Hindlimb muscle (tissue), 1 donor: ENCODE measurements at regions not wholly inside any gene's neighbourhood (a gene's known extent, or its start where the extent isn't known, plus 50 kb on each side); places are given as distances from the start of the nearest gene placed in this dataset.

ENCODE experiments used
- DNase-seq: peaks from one replicate; pipeline ENCODE4 v3.0.0-alpha.2; 2013

DNA sequence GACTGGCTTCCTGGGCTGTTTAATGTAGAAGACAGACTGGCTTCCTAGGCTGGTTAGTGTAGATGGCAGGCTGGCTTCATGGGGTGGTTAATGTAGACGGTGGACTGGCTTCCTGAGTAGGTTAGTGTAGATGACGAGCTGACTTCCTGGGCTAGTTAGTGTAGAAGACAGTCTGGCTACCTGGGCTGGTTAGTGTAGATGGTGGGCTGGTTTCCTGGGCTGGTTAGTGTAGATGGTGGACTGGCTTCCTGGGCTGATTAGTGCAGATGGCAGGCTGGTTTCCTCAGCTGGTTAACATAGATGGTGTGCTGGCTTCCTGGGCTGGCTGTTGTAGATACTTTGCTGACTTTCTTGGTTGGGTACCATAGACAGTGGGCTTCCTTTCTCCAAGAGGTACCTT is 122.9 kb upstream of the PPP2R2D start:
- no peak for DNase-seq

DNA sequence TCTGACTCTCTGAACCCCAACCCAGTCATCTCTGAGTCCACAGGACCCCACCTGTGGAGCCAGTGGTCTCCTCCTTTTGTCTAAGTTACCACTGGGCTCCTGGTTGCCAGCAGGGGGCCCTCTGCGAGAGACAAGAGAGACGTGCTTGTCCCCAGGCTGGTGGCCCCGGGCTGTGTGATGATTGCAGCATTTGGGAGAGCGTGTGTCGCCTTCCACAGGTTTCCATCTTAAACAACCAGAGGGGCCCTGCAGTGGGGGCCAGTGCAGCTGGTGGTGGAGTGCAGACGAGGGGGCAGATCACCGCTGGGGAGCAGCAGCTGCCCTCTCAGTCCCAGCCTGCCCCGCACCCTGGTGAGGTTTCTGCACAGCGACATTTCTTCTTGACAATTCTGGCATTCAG is 122.4 kb upstream of the PPP2R2D start:
- no peak for DNase-seq

DNA sequence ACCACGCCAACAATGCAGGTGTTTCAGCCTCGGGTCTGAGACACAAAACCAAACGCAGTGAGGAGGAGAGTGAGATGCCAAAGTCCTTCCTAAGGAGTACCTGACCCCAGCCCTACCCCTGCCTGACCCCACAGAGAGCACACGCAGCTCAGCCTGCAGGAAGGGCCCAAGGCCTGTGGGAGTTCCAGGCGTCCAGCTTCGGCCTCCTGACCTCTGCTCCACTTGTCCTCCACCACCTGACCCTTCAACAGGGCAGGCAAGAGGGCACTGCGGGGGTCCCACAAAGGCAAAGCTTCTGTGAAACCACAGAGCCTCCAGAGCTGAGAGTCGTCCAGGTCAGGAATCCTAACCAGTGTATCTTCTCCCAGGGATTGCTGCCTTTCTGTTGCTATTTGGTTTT is 122.0 kb upstream of the PPP2R2D start:
- DNase-seq = no peak

DNA sequence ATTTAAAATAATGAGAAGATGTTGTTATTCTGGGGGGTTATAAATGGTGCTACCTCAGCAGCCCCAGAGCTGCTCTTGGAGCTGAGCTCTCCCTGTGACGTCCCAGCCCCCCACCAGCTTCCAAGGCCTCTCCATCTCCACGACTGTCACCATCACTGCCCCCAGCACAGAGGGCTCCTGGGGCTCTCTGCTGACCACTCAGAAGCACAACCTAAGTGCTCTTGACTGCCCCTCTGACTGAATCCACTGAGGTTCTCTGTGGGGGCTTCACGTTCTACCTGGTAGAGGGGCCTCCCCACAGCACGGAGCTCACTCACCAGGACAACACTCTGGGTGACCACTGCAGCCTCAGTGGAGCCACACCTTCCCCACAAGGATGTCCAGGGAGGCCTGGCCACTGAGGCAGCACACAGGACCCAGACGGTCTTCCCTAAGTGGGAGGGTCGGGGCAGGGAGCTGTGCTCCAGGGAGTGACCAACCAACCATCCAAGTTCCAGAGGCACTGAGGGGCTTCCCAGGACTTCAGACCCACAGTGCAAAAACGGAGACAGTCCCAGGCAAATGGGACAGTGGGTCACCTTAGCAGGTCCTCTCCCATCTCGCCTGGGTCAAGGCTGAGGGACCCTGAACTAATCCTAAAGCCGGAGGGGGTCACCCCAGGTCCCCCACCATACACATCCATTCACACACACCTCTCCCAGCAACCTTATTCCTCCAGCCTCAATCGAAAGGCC is 121.0 kb upstream of the PPP2R2D start:
- DNase-seq = no peak

DNA sequence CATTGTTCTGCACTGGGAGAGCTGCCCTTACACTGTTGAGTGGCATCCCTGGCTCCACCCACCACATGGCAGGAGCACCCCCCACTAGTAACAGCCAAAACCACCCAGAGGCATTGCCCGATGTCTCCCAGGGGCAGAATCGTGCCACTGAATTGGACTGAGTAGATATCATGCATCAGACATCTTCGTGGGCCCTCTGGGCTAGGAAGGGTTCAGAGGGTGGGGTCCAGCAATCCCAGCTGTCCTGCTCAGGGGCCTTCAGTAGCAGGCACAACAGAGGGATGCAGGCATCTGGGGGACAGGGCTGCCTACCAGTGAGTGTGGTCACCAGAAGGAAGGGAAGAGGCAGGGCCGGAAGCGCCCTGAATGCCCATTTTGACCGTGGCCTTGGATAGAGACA is 119.7 kb upstream of the PPP2R2D start:
- no peak for DNase-seq

DNA sequence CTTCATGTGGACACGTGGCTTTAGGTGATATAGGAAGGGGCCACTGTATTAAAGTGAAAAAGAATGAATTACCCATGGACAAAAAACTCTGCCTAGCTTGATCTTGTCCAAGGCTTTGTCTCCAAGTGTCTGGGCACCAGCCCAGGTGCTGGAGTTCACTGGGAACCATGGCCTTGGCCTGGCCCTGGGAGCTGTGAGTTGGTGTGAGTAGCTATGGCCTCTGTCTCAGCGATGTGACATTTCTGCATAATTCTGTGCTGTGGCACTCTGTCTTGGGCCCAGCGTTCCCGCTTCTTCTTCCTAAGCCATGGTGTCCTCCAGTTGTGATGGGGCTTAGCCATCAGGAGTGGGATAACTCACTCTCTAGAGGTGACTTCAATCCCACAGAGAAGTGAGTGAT is 119.0 kb upstream of the PPP2R2D start:
- no peak for DNase-seq

DNA sequence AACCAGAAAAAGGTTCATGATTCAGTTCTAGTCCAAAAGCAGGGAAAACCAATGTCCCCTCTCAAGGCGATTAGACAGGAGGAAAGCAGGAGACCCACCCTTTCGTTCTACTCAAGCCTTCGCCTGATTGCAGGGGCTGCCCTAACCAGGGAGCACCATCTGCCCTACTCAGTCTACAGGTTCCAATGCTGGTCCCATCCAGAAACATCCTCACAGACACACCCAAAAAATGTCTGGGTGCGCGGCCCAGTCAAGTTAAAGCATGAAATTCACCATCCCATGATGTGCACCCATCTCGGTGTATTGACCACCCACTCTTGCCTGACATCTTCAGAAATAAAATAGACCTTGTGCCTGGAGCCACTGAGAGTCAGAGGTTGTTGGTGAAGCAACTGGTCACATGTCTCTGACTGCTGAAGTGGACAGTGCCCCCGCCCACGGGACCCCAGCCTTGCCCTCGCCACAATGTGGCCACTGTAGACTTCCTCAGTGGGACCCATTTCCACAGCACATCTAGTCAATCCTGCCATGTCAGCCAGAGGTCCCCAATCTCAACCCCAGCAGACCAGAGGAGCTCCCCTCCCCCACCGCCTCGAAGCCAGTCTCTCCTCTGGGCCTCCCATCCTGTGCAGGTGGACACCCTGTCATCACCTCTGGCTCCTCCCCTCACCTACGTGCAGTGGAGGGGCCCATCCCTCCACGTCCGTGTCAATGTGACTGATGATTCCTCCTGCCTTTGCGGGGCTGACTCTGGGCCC is 116.3 kb upstream of the PPP2R2D start:
- no peak for DNase-seq

DNA sequence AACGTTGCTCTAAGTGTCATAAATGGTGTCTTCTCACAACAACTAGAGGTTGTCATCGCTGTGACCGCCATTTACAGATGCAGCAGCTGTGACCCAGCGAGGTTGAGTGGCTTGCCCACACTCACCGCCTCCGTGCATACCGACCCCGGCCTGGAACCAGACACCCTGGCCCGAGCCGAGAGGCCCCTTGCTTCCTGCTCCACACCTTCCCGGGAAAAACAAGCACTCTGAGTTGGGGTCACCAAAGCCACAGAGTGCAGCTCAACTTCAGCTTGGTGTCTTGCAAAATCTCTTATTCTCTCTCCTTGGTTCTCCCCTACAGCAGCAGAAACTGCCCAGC is 115.7 kb upstream of the PPP2R2D start:
- DNase-seq = no peak

DNA sequence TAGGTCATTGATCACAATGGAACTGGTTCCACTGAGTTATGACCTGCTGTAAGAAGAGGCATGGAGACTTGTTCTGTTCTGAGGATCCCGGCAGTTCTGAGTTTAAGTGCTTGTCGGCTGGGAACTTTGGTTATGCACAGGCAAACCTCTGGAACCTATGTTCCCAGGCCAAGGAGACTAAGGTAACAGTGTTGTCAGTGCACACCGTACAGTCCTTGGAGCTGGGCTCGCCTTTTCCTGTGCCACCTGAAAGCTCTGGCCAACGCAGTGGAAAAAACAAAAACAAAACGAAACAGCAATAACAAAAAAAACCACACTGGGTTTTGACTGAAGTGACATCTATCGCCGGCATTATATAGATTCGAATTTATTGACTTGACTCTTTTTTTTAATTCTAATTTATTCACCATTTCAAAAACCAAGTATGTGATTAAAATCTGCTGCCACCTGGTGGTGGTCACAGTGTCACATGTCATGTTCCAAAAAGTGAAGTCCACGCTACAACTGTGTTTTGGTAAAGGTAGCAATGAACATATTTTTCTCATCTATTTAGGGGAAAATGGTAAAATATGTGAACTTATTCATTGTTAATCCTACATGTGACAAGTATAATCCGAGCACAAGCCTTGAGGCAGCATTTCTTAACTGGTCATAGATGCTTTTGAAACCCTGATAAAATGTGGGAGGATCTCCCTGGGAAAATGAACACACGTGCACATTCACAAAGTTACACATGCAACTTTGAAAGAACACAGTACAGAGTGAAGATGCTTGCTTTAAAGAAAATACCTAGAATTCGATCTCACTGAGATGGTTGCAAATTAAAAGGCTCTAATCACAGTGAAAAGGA is 113.8 kb upstream of the PPP2R2D start:
- DNase-seq = peak; percentile 52

DNA sequence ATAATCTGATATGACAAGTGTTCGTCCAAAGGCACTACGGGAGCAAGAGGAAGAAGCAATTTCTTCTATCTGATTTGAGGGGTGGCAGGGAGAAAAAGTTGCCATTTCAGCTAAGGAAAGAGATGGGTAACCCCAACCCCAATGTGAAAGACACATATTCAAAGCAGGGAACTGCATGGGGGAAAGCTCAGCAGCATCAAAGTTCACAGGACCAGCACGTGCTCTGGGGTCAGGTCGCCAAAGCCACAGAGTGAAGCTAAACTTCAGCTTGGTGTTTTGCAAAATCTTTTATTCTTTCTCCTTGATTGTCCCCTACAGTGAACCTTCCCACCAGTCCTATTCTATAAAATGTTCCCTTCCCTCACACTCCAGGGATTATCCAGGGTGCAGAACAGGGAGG is 112.8 kb upstream of the PPP2R2D start:
- no peak for DNase-seq

DNA sequence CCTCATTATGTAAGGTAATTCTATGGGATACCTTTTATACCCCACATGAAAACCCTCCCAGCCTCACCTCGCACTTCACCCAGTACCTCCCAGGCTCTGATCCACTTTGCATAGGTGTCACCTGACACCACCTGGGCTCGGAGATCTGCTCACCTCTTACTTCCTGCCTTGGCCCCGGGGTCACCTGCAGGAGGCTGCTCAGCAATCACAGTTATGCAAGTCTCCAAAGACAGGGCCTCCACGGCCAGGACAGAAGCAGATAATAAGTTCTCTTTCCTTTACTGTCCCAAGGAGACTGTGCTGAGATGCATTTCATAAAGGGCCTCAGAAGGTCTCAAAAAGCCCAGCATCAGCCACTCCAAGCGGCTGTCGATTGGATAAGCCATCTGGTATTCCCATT is 112.4 kb upstream of the PPP2R2D start:
- no peak for DNase-seq

DNA sequence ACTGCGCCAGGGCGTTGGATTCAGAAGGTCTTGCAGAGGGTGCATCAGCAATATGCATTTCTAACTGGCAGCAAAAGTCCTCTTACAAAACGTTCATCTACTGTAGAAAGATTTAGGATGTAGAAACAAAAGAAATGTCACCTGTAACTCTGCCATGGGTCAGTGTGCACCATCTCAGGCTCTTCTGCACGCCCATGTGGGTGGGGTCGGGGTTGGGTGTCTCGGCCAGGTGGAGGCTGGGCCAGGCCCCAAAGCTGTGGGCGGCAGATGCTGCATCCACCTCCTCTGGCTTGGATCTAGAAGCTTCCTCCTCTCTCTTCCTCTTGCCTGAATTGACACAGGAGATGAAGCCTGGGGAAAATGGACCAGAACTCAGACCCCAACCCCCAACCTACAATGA is 111.3 kb upstream of the PPP2R2D start:
- no peak for DNase-seq

DNA sequence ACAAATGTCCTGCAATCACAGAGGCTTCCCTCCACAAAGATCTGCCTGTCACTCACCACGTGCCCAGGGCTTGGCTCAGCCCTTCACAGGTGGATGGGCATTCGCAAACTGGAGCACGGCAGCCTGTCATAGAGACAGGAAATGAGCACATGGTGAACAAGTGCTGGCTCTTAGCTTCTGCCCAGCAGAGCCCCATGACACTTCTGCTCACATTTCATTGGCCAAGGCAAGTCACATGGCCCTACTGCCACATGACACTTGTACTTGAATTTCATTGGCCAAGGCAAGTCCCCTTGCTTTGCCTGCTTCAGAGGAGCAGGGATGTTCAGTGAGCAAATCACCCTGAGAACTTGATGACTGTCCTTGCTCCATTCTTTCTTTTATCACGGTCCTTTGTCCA is 110.8 kb upstream of the PPP2R2D start:
- no peak for DNase-seq

DNA sequence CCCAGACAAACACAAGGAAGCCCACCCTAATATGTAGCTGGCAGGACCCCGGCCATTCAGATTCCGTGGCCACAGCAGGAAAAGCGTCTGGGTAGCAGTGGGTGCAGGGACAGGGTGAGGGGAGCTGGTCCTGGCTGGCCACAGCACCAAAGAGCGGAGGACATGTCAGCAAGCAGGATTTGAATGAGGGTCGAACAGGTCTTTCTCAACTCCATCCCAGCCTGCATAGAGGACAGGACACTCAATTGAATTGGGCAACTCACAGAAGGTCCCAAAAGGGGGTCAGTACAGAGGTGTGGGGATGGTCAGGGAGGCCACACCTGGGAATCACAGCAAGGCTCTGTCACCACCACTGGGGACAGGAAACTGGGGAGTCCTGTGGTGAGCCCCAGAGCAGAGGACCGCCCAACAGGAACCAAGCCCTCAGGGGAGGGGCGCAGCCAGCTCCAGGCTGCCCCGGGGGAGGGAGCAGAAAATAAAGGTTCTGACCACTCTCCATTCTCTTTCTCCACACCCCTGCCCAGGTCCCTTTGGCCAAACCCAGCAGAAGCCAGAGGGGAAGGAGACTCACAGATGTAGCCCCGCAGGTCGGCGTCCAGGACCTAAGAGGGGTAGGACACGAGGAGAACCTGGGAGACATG is 108.7 kb upstream of the PPP2R2D start:
- DNase-seq = no peak

DNA sequence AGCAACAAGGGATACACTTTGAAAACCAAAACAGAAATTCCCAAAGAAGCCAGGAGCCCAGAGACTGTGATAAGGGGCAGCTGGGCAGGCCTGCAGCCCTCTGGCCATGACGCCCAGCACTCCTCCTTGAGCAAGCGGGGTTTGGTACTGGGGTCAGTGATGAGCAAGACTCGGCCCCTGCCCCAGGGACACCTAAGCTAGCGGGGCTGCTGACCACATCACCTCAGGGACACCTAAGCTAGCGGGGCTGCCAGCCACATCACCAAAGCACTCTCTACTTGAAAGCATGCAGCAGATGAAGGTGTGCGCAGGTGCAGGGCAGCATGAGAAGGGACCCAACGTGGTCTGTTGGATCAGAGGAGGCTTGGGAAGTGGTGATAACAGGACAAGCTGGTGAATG is 108.0 kb upstream of the PPP2R2D start:
- DNase-seq = no peak

DNA sequence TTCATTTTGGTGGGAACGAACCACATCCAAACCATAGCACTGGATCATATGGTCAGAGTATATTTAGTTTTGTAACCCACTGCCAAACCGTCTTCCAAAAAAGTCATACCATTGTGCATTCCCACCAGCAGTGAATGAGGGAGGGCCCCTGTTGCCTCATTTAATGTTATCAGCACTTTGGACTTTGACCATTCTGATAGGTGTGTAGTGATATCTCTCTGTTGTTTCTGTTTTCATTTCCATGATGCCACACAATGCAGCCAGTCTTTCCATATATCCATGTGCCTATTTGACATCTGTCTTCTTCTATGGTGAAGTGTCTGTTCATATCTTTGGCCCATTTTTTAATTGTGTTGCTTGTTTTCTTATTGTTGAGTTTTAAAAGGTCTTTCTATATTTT is 105.0 kb upstream of the PPP2R2D start:
- no peak for DNase-seq

DNA sequence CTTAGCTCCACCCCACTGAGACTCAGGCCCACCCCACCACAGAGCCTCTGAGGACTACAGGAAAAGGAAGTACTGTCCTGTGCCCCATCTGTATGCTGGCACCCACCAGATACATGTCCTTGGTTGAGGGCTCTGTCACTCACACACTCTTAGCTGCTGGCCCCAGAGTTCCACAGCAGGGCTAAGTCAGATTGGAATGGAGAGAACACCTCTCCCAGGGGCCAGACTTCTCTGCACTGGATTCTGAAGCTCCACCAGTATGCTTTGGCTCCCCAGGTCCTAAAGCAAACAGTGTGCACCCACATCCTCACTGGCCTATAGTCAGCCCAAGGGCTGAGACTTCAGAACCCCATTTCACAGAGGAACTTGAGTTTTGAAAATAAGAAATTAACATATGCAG is 103.2 kb upstream of the PPP2R2D start:
- no peak for DNase-seq

DNA sequence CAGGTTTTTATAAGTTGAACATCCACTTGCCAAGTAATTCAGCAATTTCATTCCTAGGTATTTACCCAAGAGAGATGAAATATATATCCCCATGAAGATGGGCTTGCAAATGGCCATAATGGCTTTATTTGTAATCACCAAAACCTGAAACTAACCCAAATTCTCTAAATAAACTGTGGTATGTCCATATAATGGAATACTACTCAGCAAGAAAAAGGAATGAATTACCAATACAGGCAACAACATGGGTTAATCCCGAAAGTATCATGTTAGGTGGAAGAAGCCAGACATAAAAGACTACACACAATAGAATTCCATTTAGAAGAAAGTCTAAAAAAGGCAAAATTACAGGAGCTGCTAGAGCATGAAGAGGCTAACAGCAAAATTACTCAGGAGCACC is 101.4 kb upstream of the PPP2R2D start:
- DNase-seq = no peak

DNA sequence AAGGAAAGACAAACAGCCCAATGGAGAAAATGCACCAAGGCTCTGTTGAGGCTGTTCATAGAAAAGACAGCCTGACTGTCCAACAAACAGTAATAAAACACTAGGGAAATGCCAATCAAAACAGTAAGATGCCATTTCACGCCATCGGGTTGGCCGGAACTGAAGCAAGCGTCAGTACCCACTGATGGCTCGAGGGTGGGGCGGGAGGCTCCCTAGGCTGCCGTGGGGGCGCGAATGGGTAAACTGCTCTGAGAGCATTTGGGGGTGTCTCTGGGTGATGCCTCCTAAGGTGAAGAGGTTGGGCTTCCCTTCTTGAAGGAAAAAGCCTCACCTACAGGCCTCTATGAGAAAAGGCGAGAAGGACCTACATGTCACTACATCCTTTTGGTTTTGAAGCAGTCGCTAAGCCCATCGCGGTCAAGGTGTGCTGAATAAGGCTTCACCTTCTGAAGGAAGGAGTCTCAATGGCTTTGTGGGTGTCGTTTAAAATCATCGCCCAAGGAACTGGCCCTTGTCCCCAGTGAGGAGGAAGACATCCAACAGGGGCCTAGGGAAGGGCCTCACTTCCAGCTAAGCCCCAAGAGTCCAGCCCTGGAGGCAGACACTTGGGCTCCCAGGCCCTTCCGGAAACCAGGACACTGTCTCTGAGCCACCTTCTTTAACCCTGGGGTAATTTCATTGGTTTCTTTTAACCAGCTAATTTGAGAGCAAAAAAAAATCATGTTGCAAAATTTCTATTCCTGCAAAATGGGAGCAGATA is 98.5 kb upstream of the PPP2R2D start:
- DNase-seq = no peak

DNA sequence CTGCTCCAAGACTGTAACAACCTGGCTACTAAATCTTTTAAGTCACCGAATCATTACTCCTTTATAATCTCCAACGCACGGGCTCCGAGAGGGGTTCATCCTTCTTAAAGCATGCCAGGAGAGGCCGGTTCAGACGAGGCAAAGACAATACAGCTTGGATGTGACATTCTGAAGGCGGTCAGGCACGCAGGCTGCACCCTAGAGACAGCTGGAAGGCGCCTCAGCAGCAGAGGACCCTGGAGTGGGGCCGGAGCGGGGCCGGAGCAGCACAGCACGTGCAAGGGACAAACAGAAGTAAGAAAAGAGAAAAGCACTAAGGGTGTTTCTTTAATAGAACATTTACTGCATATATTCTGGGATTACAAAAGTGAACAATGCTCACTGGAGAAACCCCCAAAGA is 97.8 kb upstream of the PPP2R2D start:
- DNase-seq = no peak

DNA sequence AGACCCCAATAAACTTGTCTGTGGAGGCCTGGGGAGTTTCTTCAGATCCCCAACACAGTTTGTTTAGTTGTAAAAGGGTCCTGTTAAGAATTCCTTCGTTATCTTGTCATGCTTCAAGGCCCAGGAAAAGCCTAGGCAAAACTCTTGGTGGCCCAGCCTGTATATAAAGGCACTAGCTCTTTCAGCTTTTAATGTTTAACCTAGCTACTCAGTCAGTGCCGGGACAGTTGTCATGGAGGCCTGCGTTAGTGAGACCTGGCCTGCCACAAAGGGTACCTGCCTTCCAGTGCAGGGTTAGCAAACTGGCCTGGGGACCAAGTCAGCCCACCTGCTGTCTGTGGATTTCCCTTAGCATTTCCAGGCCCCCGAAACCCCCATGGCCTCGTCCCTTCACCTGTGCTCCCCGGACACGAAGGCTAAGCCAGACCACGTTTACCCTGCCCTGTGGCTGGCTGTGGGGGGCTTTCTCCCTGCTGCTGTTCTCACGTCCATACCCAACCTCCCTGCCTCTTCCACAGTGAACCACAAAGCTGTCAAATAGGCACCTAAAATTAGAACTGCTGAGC is 96.9 kb upstream of the PPP2R2D start:
- DNase-seq = no peak
